NCI-H1092 (cell line): ENCODE measurements at regions not wholly inside any gene's neighbourhood (a gene's known extent, or its start where the extent isn't known, plus 50 kb on each side); places are given as distances from the start of the nearest gene placed in this dataset.

Source experiments
- DNase-seq: peaks from one replicate; lab custom pipeline; 2025; lab: John Stamatoyannopoulos, UW

DNA sequence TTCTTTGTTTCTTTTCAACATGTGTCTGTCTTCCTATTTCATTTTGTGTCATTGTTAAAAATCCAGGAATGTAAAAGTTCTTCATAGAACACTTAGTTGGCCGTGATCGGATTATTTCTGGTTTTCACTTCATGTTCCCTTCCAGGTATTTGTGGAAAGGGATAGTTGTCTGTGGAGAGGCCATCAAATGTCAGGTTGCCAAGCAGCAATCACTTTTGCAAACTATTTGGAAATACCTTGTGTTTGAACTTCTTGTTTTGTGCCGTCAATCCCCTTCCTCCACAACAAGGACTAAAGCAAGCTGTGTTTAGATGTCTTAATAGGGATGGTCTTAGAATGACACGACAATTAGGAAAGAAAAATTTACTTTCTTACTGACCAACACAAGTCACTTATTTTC lies 116.9 kb upstream of the MPDZ start:
- no peak for DNase-seq

DNA sequence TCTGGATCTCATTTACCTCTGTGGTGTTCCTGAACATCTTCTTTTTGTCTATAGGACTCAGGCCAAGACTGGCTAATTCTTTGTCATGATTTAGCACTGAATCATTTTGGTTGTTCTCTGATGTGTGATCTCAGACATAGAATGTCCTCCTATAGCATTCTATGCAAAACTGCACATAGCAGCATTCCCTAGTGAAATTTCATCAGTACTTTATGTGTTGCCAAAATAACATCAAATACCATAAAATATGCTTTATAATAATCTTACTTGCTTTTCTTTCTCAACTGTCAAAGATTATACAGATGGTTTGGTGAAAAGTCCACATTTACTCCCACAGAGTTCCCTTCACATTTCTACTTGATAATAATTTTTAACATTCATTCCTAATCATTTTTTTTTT lies 115.7 kb upstream of the MPDZ start:
- DNase-seq = no peak

DNA sequence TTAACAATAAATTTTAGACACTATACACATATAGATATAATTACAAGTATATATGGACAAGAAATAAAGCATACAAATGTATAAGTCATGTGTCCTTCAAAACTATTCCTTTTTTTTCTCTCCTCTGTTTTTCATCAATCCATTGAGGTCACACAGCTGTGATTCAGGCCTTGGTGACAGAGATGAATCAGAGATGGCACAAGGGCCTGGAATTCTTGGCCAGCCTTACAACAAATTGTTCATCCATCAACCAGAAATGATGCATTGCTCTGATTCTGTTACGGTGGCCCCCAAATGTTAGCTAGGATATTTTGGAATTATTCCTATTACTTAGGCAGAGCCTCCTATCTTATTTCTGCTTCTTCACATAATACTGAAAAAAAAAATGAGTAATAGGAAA lies 108.7 kb upstream of the MPDZ start:
- no peak for DNase-seq

DNA sequence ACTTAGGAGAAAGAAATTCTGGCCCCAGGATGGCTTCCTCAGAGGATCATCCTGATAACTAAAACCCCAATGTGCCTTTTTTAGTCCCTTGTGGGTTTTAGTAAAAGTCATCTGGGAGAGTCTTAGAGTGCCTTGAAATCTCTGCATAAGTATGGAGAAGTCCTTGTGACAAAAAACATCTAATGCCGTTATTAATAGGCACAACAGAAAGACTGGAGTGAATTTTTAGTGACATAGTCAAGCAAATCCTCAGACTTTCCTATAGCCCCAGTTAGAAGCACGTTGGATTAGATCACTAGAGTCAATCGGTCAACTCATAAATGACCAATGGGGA lies 108.2 kb upstream of the MPDZ start:
- no peak for DNase-seq

DNA sequence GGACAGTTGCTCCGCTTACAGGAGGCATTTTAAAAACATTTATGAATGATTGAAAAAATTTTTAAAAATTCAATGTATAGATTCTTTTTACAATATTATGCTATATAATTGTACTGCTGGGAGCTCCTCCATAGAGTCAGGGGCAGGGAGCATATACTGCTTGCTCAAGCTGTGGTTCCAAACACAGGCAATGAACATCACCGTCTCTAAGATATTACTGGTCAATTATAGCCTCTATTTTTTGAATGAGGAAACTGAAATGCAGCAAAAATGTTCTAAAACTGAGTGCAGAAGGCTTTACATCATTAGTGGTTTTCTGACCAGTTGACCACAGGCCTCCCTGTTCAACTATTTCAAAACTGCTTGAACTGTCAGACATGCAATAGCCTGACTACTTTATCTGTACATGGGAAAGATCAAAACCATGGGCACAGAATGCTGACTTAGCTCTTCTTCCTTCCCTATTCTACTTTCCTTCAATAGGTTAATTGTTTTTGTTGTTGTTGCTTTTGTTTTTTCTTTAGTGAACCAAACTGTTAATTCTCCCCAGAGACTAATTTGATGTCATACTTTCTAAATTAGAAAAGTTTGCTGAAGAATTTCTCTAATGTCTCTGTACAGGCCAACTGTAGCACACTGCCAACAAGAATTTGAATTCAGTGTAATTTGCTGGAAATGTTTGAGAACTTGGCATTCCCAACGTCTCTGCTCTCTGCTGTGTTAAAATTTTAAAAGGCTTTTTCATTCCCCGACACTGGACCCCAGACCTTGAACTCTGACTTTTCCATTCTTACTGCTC lies 107.6 kb upstream of the MPDZ start:
- no peak for DNase-seq

DNA sequence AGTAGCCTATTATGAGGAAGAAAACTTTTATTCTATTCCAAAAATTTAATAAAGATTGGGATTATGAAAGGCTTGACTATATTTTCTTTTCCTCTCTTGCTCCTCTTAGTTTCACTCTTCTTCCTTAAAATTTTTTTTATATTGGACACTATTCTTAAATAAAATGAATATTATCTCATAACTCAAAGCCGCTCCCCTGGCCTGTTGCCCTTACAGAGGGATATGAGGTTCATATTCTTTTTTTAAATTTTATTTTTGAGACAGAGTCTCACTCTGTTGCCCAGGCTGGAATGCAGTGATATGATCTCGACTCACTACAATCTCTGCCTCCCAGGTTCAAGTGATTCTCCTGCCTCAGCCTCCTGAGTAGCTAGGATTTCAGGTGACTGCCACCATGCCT lies 106.8 kb upstream of the MPDZ start:
- DNase-seq = no peak

DNA sequence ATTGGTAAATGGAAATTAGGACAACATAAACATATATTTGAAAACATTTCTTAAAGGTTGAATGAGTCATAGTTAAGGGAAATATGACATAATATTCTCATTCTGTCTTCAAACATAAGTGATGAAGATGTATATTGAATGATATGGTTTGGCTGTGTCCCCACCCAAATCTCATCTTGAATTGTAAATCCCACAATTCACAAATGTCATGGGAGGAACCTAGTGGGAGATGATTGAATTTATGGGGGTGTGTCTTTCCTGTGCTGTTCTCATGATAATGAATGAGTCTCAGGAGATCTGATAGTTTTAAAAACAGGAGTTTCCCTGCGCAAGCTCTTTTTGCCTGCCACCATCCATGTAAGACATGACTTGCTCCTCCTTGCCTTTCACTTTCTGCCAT lies 104.4 kb upstream of the MPDZ start:
- no peak for DNase-seq

DNA sequence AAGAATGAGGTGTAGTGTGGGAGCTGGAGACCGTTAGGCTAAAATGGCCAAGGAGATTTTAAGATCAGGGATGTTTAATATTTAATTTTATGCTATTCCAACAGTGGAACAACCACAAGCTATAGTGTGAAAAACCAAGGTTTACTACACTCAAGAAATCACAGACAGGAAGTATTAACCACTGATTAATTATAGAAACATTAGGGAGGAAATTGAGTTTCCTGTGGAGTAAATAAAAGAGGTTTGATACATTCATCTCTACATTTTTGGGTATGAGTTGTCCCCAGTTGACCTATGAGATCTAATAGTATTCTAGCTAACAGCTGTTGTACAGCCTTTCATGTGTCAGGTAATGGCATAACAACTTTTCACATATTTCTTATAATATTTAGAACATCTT lies 103.7 kb upstream of the MPDZ start:
- no peak for DNase-seq

DNA sequence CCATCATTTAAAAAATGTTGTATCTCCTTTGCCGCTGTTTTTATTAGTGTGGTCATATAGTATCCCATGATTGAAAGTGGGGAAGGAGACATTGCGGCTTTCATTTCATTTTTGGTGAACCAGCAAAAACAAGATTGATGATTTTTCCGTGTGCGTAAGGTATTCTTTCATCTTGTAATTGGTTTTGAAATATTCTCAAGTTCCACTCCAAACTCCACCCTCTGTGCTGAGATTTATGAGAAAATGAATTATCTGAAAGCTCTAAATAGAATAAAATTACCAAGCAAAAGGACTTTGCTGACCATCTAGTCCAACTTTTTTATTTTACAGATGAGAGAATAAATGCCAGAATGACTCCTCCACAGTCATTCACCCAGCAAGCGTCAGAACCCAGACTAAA lies 103.1 kb upstream of the MPDZ start:
- no peak for DNase-seq

DNA sequence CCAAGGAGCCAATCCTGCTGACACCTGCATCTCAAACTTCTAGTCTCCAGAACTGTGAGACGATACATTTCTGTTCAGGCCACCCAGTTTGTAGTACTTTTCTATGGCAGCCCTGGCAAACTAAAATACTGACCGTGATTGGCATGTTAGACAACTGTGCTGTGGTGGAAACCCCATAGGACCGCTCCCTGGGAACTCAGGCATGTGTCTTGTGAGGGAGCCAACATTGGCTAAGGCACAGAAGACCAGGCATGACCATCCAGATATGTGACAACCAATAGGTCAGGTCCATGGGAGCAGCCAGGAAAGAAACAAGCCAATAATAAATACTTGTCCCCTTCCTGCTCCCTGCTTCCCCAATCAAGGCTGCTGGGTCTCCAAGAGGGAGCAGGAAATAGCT lies 101.4 kb upstream of the MPDZ start:
- no peak for DNase-seq

DNA sequence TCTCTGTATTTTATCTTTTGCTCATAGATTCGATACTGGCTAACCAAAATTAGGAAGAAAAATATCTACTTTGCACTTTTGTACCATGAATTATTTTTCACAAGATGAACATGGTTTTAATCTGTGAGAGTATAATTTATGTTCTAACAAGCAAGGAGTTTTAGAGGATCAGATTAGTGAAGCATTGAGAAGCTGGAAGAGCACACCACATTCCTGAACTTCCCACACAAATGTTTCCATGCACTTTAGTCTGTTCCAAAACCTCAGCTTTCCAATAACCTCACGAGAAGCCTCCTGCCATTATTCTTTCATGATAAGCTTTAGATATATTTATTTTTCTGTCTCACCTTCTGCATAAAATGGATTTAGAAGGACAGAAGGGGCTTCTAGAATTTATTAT lies 98.7 kb upstream of the MPDZ start:
- no peak for DNase-seq

DNA sequence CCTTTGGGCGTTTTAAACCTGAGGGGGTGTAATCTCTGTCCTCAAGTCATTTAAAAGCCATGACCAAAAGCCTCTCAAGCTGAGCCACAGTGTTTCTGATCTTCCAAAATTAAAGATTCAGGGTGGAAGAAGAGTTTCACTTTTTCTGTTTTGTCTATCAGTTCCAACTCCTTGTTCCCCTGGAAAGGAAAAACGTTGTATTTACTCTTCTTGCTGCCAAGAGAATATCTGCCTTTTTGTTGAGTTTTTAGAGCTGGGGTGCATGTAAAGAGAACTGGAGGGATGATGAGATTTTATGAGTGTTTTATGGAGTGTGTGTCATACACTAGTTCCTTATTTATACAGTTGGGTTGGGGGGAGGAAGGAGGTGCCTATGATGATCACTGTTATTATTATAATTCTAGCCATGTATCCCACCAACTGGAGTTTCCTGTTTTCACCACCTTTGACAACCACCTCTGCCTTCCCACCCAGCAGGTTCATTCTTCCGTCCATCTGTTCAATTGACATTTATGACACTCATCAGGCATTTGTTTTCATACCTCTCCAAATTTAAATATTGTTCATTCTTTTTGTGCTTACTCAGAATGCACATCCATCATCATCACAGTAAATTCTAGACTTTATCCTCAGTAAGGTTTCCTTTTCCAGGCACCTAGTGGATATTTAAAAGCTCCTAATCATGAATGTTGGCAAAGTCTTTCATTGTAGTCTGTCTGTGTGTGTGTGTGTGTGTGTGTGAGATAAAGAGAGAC lies 97.9 kb upstream of the MPDZ start:
- no peak for DNase-seq

DNA sequence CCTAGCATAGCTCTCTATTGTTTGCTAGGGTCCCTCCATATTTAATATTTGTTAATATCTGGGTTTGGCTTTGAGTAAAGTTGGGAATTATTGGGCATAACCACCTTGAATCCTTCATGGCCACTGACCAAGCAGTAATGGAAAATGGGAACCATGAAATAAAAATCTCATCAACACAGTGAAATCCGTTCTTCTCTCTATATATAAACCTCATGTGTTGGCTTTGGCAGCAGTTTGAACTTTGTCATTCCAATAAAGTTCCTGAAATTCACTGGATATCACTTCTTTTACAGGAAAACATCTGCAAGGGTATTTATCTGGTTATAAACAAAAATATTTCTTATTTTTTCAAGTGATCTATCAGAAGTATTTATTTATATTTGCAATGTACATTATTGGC lies 93.0 kb upstream of the MPDZ start:
- DNase-seq = no peak

DNA sequence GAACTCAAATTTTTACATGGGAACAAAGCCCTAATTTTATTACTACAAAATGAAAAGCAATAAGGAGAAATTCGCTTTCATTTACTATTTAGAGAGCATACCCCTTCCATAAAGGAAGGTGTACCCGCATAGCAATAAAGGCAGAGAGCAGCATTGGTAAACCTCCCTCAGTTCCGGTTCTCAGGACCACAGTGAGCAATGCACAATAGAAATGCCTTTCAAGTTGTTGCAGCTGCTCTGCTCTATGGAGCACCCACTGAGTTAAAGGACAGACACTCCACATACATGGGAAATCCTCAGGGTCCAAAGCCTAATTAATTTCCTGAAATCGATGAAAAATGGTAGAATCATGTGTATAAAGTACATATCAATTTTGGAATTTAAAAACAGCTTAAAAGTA lies 89.9 kb upstream of the MPDZ start:
- DNase-seq = peak; percentile 53

DNA sequence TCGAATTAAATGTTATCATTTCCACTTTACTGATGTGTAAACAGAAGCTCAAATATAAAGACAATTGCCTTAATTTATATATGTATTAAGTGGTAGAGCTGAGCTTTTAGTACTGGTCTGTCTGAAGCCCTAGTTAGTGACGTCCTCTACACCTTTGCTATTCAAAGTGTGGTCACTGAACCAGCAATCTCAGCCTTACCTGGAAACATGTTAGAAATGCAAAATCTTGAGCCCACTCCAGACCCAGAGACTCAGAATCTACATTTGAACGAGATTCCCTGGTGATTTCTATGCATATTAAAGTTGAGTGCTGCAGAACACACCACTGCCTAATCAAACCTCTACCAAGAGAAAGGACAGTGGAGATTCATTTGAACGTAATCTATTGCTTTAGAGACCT lies 88.3 kb upstream of the MPDZ start:
- DNase-seq = no peak

DNA sequence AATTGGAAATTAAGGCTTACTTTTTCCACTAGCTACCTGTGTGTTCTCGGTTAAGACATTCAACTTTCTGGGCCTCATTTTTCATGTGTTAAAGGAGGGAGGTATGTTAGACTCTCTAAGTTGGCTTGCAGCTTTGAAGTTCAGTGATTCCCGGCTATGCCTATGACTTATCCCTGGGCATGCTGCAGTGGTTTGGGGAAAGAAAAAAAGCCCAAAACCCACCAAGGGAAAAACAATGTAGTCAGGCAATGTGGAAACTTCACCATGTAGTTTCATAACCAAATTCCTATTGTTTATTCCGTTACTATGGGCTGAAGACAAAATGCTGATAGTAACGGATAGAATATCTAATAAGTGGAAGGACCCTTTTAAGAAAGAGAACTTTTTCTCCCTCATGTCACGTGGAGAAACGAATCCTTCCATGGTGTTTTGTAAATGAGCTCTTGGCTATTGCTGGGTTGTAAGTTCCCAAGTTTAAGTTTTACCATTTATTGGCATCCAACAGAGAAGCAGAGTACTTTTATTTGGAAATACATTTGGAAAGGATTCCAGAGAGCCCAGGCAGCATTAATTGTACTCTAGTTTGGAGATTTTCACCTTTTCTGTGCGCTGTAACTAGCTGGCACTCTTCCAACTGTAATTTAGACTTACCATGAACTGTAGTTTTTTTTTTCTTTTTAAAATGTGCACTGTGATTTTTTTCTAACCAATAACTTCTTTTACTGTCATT lies 84.9 kb upstream of the MPDZ start:
- DNase-seq = no peak

DNA sequence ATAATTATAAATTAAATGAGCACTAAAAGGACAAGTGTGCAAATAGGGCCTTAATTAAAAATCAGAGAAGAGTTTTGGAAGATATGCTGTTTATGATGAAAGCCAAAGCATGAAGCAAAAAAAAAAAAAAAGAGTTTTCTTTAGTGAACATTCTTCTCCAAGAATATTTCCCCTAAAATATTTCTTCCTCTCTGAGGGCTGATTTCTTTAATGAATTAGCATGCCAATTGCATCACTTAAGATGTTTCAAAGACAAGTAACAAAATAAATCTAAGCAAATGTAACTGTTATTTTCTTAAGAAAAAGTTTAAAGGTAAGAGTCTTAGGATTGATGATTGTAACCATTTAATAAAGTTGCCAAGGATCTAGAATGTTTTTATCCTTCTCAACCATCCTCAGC lies 81.6 kb upstream of the MPDZ start:
- no peak for DNase-seq

DNA sequence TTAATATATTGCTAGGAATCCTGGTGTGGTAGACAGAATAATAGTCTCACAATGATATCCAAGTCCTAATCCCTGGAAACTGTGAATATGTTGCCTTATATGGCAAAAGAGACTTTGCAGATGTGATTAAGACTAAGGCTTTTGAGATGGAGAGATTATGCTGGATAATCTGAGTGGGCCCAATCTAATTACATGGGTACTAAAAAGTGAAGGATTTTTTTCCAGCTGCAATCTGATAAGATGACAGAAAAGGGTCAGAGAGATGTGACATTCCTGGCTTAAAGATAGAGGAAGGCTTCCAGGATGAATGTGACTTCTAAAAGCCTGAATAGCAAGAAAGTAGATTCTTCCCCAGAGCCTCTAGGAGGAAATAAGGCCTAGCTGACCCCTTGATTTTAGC lies 80.7 kb upstream of the MPDZ start:
- no peak for DNase-seq

DNA sequence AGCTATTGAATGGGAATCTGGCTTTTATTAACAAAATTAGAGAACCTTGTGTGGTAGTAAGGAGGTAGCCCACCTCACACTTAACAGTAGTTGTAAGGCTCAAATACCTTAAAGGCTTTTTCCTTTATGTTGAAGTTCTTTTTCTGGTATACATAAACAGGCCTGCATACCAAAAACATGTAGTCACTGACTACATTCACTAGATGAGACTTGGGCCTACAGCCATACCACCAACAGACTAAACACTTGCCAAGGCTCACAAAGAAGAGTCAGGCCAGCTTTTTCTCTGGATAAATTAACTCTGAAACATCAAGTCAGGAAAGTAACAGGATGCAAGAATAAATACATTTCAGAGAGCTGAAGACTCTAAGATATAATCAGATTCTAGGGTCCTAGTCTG lies 78.6 kb upstream of the MPDZ start:
- DNase-seq = no peak

DNA sequence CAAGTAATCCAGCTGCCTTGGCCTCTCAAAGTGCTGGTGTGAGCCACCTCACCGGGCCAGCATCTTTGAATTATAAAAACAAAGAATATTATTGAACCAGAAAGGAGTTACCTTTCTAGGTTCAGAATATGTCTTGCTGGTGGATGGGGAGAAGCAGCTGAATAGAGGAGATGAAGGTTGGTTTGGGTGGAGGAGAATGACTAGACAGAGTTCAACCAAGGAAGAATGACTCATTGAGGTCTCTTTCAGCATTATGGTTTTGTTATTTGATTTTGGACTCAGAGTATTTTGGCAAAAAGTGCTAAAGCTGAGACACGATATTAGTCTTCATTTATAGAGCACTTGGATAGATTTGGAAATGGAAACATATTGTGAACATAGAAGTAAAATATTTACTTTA lies 75.2 kb upstream of the MPDZ start:
- DNase-seq = peak; percentile 41

DNA sequence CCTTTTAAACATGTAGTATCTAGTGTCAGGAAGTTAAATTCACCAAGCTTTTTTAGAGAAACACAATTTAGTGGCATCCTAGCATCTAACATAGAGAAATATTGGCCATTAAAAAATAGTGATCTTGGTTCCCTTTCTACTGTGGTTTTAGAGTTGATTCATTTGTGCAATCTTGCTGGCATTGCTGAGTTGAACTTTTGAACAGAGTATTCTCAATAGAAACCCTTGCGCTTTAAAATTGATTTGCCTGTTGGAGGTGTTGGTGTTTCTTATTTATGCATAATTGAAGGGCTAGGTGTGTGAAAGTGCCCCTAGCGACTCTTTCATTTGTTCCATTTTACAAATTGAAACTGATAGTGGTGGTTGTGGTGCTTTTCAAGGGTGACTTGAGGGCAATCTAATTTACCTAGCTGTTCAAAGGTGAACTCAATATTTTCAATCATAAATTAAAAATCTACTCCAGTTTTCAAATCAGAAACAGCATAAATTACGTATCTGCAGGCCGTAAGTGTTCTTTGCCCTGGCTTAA lies 73.0 kb upstream of the MPDZ start:
- no peak for DNase-seq

DNA sequence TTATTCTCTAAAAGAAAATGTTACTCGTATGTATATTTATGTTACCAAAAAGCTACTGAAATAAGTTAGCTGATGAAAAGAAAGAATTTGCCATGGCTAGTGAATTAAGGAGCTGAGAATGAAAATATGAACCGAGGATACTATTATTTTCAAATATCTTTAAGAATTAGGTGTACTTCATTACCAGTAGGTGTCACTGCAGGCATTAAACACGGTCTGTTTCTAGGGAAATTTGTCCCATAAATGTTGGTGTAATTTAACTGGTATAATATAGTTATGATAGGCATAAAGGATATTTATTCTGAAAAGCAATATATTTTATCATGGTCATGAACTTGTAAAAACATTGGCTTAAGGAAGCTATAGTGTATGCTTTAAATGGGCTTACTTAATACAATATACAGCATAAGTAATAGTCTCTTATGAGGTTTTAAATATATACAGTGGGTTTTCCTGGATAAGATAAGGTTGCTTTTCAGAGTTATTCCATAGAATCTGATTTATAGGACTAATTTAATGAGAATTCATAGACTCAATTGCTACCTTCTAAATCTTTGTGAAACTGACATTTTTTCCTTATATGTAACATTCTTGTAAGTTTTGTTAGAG lies 72.4 kb upstream of the MPDZ start:
- peak; percentile 51 for DNase-seq

DNA sequence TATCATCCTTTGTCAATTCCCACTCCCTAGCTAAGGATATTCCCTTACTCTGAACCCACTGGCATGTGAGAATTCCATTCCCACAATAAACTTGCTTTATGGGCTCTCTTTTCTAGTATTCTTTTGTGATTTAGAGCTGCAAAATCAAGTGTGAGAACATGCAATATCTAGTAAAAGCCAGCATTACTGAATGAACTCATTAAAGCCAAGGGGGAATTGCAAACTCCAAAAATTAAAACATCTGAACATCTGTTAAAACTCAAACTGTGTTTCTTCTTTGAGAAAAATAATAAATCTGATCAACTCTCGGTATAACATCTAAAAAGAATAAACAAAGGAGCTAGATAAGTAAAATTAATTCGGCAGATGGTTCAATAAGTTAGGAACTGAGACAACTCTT lies 53.1 kb upstream of the MPDZ start:
- no peak for DNase-seq
